SH-SY5Y (cell line): ENCODE measurements at regions not wholly inside any gene's neighbourhood (a gene's known extent, or its start where the extent isn't known, plus 50 kb on each side); places are given as distances from the start of the nearest gene placed in this dataset.

Source experiments
- GATA2 ChIP-seq: IDR thresholded peaks from 2 replicates; pipeline ENCODE4 v1.6.1; 2011; ENCODE audit warnings: mild to moderate bottlenecking, low read depth, low read length
- GATA3 ChIP-seq: IDR thresholded peaks from 2 replicates; pipeline ENCODE4 v1.6.1; 2011; ENCODE audit warnings: low read depth, mild to moderate bottlenecking, low read length, moderate library complexity

DNA sequence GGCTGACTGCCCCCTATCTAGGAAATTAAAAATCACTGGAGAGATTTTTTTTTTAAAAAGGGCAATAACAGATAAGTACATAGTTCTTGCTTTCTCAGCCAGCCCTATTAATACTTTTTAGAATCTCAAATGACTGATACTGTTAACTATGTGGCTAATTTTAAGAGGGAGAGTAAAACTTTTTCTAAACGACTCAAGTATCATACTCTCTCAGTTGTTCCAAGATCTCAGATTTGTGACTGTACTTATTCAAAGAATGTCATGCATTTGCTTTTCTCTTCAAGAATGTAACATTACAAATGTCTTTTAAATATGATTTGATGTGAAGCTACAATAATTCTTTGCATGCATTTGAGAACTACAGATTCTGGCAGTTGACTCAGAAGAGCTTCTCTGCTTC is 55.4 kb upstream of the RAB11FIP2 start:
- TF ChIP-seq GATA3 (no peak), GATA2 (no peak)

DNA sequence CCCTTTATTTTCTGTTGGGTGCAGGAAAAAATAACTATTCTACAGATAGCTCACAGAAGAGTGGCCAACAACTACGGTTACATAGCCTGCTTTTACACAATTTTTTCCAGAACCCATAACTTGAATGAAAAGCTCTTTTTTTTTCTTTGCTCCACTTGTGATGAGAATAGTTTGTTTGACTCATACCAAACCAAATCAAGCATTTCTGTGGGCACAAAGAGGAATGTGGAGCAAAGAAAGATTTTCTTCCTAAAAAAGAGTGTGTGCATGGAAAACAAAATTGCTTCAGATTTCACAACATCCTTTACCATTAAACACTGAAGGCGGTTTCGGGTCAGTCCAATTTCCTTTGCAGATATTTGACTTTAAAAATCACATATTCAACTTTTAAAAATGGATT is 54.8 kb upstream of the RAB11FIP2 start:
- TF ChIP-seq GATA3, result no peak
- TF ChIP-seq GATA2, result no peak
